HG03457 (cell line): ENCODE measurements at regions not wholly inside any gene's neighbourhood (a gene's known extent, or its start where the extent isn't known, plus 50 kb on each side); places are given as distances from the start of the nearest gene placed in this dataset.
"Not testable (repeated sequence)": the region's sequence is repeated elsewhere in the genome, so short reads cannot be mapped to it uniquely, and the experiment has no call there.

Experiments
- ATAC-seq: cut with Tn5 transposase; IDR thresholded peaks from one replicate; pipeline ENCODE4 v1.9.1; 2021; ENCODE audit warnings: moderate number of reproducible peaks; ENCODE audit not compliant: unreplicated experiment

GRCh38 chr17:51387582-51387981, 127.2 kb downstream of the UTP18 start:
- ATAC-seq: no peak

- ATAC-seq: no peak
Observed at GRCh38 chr17:51387986-51388385, 127.6 kb downstream of the UTP18 start.

- no peak for ATAC-seq
Observed at GRCh38 chr17:51389875-51390274, 129.5 kb downstream of the UTP18 start.

GRCh38 chr17:51391982-51392654, 131.8 kb downstream of the UTP18 start:
- no peak for ATAC-seq

GRCh38 chr17:51395621-51396020, 135.3 kb downstream of the UTP18 start:
- ATAC-seq: no peak

- no peak for ATAC-seq
Observed at GRCh38 chr17:51397361-51398127, 137.2 kb downstream of the UTP18 start.

DNA sequence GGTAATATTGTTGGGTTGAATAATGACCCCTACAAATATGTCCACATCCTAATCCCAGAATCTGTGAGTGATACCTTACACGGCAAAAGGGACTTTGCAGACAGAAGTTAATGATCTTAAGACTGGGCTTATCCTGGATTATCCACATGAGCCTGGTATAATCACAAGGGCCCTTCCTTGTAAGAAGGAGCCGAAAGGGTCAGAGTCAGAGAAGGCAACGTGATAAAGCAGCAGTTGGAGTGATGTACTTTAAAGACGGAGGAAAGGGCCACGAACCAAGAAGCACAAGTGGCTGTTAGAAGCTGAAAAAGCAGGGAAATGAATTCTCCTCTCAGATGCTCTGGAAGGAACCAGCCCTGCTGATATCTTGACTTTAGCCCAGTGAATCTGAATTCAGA, 137.8 kb downstream of the UTP18 start:
- no peak for ATAC-seq

GRCh38 chr17:51398687-51399086, 138.3 kb downstream of the UTP18 start:
- no peak for ATAC-seq

GRCh38 chr17:51401279-51401678, 140.9 kb downstream of the UTP18 start:
- ATAC-seq: no peak

GRCh38 chr17:51402899-51403298, 142.6 kb downstream of the UTP18 start:
- no peak for ATAC-seq

DNA sequence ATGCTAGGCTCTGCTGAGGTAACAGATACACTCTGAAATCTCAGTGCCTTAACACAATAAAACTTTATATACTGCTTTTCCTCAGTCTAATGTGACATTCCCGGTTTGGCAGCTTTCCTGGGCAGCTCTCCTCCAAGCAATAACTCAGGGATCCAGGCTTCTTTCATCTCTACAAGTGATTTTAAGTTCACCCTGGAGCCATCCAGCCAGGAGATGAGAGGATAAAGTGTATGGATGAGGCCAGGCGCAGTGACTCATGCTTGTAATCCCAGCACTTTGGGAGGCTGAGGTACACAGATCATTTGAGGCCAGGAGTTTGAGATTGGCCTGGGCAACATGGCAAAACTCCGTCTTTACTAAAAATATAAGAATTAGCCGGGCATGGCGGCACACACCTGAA, 147.2 kb downstream of the UTP18 start:
- no peak for ATAC-seq

DNA sequence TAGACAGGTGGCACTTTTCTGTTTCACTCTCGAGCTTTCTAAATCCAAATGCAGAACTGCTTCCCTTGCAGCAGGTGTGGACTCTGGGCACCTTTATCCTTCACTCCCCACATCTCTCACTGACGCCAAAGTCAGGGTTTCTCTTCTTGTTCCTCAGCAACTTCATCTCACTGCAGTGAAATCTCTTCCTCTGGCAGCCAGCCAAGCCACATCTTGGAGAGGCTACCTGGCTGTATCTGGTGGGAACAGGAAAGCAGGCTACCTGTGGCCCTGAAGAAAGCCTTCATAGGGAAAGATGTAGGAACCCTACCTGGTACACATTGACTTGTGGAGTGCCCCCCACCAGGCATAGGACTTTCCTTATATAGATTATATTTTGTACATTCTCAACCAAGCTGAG, 159.1 kb downstream of the UTP18 start:
- ATAC-seq: no peak

DNA sequence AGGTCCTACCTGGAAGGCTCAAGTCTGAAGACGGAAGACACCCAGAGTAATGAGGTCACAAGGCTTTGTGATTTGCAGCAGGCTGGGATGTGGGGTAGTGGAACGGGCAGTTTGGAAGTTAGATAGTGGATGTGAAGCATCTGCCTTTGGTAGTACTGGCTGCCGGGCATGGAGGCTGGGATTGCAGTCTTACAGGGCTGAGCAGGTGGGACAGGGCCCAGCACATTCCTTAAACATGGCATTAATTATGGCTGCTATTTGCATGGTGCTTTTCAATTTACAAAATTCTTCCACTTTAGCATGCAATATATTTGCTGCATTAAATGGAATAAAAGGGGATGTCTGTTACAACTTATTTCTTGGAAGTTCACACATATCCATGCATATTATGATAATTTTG, 161.2 kb downstream of the UTP18 start:
- no peak for ATAC-seq

- ATAC-seq: no peak
Observed at GRCh38 chr17:51422634-51423033, 162.3 kb downstream of the UTP18 start.

- ATAC-seq: no peak
Observed at GRCh38 chr17:51423421-51424160, 163.2 kb downstream of the UTP18 start.

DNA sequence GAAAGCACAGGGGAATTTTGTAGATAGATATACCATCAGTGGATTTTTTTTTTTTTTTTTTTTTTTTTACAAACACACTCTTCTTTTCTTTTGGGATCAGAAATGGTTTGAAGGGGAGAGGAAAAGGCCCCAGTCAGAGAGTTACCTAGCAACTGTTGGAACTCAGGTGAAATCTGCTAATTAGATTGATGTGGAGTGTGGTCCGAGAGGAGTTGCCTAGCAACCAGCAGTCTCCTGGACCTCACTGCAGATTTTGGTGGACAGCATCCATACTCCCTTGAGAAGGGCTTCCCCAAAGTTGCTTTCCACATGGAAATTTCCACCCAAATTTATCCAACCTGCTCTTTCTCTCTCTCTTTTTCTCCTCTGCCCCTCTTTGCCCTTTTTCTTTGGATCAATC, 165.4 kb downstream of the UTP18 start:
- ATAC-seq: no peak

DNA sequence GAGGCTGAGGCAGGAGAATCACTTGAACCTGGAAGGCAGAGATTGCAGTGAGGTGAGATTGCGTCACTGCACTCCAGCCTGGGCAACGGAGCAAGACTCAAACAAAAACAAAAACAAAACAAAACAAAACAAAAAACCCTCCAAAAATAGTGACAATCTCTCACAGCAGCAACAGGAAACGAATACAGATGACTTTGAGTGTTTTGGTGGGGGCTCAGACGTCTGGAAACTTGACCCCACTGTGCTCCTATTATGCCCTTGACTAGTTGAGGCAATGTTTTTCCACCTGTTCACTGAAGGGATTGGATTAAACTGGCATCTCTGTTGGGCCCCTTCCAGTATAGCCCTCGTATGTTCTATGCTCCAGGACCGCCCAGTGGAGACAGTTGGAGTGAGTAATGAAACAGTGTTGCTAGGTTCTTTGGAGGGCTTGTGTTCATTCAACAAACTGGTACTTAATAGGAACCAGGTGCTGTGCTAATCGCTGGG, 167.0 kb downstream of the UTP18 start:
- no peak for ATAC-seq

DNA sequence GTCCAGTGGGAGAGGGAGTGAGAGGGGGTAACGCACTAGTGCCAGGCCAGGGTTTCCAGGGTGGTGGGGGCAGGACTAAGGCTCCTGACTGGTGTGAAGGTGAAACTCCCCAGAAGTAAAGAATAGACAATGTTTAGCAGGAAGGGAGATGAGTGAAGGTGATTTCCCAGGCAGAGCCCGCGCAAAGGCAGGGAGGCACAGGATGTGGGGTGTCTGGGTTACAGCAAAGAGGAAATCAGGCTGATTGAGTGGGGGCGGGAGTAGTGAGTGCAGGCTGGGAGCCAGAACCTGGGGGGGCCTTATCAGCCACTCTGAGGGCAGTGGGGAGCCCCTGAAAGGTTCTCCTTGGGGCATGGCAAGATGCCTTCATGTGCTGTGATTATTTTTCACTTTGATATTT, 167.5 kb downstream of the UTP18 start:
- ATAC-seq: peak; percentile 86

DNA sequence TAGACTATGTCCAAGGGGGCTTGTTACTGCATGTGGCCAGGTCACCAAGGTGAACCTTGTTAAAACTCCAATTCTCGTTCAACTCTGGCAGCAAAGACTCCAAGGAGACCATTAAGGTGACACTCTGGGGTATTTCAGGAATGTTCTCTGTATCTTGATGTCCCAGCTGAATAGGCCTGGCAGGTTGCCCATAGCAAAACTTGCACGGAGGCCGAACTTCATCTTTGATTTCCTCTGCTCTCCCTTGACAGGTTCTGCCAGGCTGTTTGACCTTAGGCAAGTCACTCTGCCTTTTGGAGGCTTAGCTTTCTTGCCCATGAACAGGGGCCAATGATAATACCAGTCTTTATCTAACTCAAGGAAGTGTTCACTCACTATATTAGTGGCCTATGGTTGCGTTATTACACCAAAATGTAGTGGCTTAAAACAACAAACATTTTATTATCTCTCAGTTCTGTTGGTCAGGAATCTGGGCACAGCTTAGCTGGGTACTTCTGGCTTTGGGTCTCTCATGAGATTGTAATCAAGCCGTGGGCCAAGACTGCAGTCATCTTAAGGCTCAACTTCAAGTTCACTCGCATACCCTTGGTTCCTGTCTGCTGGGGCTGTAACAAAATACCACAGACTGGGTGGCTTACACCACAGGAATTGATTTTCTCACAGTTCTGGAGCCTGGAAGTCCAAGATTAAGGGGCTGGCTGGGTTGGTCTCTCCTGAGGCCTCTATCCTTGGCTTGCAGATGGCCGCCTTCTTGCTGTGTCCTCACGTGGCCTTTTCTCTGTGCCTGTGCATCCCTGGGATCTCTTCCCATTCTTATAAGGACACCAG, 168.5 kb downstream of the UTP18 start:
- ATAC-seq: no peak

DNA sequence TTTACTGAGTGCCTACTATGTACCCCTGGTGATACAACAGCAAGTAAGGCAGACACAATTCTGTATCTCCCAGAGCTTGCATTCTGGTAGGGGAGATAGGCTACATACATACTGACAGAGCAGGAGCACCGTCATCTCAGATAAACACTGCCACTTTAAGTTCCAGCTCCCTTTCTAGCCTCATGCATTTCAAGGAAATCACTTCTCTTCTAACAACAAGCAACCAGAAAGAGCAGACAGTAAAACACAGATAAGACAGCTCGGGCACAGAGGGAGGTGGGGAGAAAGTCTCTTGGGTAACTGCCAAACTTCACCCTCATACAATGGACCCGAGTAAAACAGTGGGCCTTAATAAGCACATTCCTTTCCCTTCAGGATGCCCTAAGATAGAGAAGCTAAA, 169.6 kb downstream of the UTP18 start:
- ATAC-seq: not testable (repeated sequence)

DNA sequence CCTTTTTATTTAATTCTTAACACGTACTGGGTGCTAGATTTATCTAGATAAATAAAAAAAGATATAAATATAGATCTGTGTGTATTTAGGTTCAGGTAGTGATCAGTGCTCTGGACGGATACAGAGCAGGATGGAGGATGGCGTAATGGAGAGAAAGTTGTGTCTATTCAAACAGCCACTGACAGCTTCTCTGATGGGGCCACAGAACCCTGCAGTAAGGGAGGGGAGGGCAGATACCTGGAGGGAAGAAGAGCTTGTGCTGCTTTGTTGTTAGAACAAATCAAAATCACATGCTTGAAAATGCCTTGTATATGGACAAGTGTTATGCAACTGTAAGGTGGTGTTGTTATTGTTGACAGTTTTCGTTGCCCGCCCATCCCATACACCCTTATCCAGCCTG, 170.2 kb downstream of the UTP18 start:
- ATAC-seq: no peak
